Tibial nerve (tissue), 4 donors: ENCODE measurements at regions not wholly inside any gene's neighbourhood (a gene's known extent, or its start where the extent isn't known, plus 50 kb on each side); places are given as distances from the start of the nearest gene placed in this dataset.

ENCODE experiments used
- DNase-seq, 2 donors: peaks; one replicate each; pipeline ENCODE4 v3.0.0-alpha.2; 2019; ENCODE audit warnings: low spot score in 2 of 2
- H3K27ac ChIP-seq, 4 donors: fragments of 200-600 bp; sonication (generic) in 3 of 4; one replicate each; pipeline ENCODE4 v1.5.1; 2017 to 2019; ENCODE audit warnings: mild to moderate bottlenecking in 1 of 4
- H3K27me3 ChIP-seq, 2 donors: fragments of 200-600 bp; sonication (generic) in 1 of 2; one replicate each; pipeline versions ENCODE4 v1.5.1 to v1.6.0; 2017 to 2019
- H3K36me3 ChIP-seq, 3 donors: fragments of 200-600 bp; sonication (generic); one replicate each; pipeline ENCODE4 v1.5.1; 2018 to 2019
- H3K4me1 ChIP-seq, 4 donors: fragments of 200-600 bp; sonication (generic) in 3 of 4; one replicate each; pipeline ENCODE4 v1.5.1; 2017 to 2019
- H3K4me3 ChIP-seq, 4 donors: fragments of 200-600 bp; sonication (generic) in 3 of 4; one replicate each; pipeline ENCODE4 v1.5.1; 2017 to 2019; ENCODE audit warnings: mild to moderate bottlenecking in 1 of 4, moderate library complexity in 1 of 4
- H3K9me3 ChIP-seq, 4 donors: fragments of 200-600 bp; sonication (generic) in 3 of 4; one replicate each; pipeline ENCODE4 v1.5.1; 2017 to 2019
- EP300 ChIP-seq, 2 donors: sonication (generic); formaldehyde crosslinking; IDR thresholded peaks; one replicate each; pipeline ENCODE4 v1.6.1; 2017; ENCODE audit warnings: antibody characterized with exemption in 2 of 2, mild to moderate bottlenecking in 1 of 2
- POLR2A ChIP-seq, 2 donors: fragments of 450-650 bp; IDR thresholded peaks; one replicate each; pipeline ENCODE4 v1.6.1; 2017; ENCODE audit warnings: antibody characterized with exemption in 2 of 2, mild to moderate bottlenecking in 2 of 2, moderate library complexity in 2 of 2
- WGBS, 2 donors: methylation state at CpG; one replicate each; pipeline ENCODE4 v1.1.5; 2018; 5-methylcytosine and 5-hydroxymethylcytosine counted together
- TF ChIP-seq, protein P1 (sequence below), 5 experiments: fragments of 200-600 bp in 3 of 5; fragments of 450-650 bp in 2 of 5; sonication (generic) in 3 of 5; IDR thresholded peaks; one replicate each; pipeline ENCODE4 v1.5.1; 2016 to 2019; ENCODE audit warnings: antibody characterized with exemption in 5 of 5, mild to moderate bottlenecking in 3 of 5, moderate library complexity in 2 of 5

DNA sequence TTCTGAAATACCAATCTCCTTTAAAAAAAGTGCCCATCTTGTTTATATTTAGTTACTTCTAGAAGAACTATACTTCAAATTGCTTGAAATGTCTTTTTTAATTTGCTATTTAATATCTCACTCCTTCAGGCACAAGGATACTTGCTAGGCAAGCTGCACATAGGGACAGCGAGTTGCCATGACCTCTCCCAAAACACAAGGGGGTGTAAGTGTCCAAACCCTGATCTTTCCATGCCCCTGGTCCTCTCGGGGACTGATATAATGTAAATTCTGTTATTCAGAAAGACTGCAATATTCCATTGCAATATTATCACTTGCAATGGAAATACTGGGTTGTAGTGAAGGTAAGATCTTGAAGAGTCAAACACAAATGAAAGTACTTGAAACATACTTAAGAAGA lies 480.4 kb downstream of the CETN3 start:
- Histone ChIP-seq H3K27me3 (no peaks in the 10 kb centered on the region), H3K27ac (no peak overlapping the region), H3K4me1 (peaks cover 0 to 16% (median 0%) of the 10 kb centered on the region in 4 donors), H3K36me3 (no peaks in the 10 kb centered on the region), H3K9me3 (no peaks in the 10 kb centered on the region), H3K4me3 (no peak overlapping the region)
- 57 to 71% methylated on average over 2 of the region's 2 CpGs for WGBS, 2 donors
- TF ChIP-seq, protein P1, sequence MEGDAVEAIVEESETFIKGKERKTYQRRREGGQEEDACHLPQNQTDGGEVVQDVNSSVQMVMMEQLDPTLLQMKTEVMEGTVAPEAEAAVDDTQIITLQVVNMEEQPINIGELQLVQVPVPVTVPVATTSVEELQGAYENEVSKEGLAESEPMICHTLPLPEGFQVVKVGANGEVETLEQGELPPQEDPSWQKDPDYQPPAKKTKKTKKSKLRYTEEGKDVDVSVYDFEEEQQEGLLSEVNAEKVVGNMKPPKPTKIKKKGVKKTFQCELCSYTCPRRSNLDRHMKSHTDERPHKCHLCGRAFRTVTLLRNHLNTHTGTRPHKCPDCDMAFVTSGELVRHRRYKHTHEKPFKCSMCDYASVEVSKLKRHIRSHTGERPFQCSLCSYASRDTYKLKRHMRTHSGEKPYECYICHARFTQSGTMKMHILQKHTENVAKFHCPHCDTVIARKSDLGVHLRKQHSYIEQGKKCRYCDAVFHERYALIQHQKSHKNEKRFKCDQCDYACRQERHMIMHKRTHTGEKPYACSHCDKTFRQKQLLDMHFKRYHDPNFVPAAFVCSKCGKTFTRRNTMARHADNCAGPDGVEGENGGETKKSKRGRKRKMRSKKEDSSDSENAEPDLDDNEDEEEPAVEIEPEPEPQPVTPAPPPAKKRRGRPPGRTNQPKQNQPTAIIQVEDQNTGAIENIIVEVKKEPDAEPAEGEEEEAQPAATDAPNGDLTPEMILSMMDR (IDR thresholded peaks at IDR 0.05), result no peak
- no peak for TF ChIP-seq POLR2A (IDR thresholded peaks at IDR 0.05)
- TF ChIP-seq EP300 (IDR thresholded peaks at IDR 0.05), result no peak
- DNase-seq, result no peak

DNA sequence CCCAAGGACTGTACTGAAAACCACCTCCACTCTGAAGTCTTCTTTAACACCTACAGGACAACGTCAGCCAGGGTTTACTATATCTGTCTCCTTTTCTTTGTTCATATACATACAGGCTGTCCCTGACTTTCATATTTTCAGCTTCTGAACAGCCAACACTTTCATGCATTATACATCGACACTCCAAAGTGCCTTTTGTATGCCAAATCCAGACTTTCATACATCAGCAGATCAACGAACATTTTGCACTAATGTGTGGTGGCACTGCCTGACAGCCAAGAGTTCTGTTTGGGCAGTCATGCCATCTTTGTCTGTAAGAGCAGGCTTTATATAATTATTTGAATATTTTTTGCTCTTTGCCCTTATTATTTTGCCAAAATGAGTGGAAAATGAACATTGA lies 487.4 kb downstream of the CETN3 start:
- no peak for TF ChIP-seq EP300 (IDR thresholded peaks at IDR 0.05)
- no peak for TF ChIP-seq POLR2A (IDR thresholded peaks at IDR 0.05)
- 73 to 86% methylated on average over 3 of the region's 3 CpGs for WGBS, 2 donors
- Histone ChIP-seq H3K27ac (no peak overlapping the region), H3K27me3 (no peaks in the 10 kb centered on the region), H3K4me1 (no peaks in the 10 kb centered on the region), H3K36me3 (no peaks in the 10 kb centered on the region), H3K4me3 (no peak overlapping the region), H3K9me3 (no peaks in the 10 kb centered on the region)
- DNase-seq, result no peak

DNA sequence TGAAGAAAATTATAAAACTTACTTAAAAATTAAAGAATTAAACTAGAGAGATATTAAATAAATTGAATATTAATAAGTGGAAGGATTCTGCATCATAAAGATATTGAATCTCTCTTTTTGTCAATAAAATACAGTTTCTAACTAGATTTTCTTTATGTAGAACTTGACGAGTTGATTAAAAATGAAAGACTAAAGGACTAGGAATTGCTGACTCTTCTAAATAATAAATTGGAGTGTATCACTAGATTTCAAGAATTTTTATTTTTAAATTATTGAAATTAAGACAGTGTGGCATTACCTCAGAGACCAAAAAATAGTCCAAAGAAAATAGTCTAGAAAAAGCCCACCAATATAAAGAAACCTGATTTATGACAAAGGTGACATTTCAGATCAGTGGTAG lies 492.4 kb downstream of the CETN3 start:
- 94 to 97% methylated on average over 1 of the region's 1 CpG for WGBS, 2 donors
- Histone ChIP-seq H3K4me1 (no peaks in the 10 kb centered on the region), H3K36me3 (no peaks in the 10 kb centered on the region), H3K27ac (no peak overlapping the region), H3K9me3 (peaks cover 0 to 11% (median 0%) of the 10 kb centered on the region in 4 donors), H3K27me3 (no peaks in the 10 kb centered on the region), H3K4me3 (no peak overlapping the region)
- TF ChIP-seq, protein P1 (IDR thresholded peaks at IDR 0.05), result no peak
- TF ChIP-seq POLR2A (IDR thresholded peaks at IDR 0.05), result no peak
- no peak for TF ChIP-seq EP300 (IDR thresholded peaks at IDR 0.05)
- DNase-seq, result no peak

DNA sequence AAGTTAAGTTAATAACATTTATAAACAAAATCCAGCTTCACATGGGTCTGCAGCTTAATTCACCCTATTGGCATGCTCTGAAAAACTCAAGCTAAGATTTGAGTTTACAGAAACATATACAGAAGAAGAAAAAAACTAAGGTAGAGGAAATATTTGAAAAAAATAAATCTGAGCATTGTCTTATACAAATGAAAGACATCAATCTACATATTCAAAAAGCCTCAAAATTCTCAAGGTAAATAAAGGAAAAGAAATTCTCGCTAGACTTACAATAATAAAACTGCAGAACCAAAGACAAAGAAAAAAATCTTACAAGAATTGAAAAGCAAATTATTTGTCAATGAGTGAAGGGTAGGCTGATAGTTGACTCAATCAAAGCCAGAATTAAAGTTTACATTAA lies 493.4 kb downstream of the CETN3 start:
- H3K27me3 ChIP-seq, result no peaks in the 10 kb centered on the region
- H3K27ac ChIP-seq, result no peak overlapping the region
- no peak for DNase-seq
- peaks cover 0 to 11% (median 0%) of the 10 kb centered on the region in 4 donors for H3K9me3 ChIP-seq
- TF ChIP-seq EP300 (IDR thresholded peaks at IDR 0.05) (no peak), POLR2A (IDR thresholded peaks at IDR 0.05) (no peak)
- TF ChIP-seq, protein P1 (IDR thresholded peaks at IDR 0.05), result no peak
- WGBS, 2 donors, result 89 to 95% methylated on average over 1 of the region's 1 CpG
- H3K36me3 ChIP-seq, result no peaks in the 10 kb centered on the region
- H3K4me1 ChIP-seq, result no peaks in the 10 kb centered on the region
- H3K4me3 ChIP-seq, result no peak overlapping the region

DNA sequence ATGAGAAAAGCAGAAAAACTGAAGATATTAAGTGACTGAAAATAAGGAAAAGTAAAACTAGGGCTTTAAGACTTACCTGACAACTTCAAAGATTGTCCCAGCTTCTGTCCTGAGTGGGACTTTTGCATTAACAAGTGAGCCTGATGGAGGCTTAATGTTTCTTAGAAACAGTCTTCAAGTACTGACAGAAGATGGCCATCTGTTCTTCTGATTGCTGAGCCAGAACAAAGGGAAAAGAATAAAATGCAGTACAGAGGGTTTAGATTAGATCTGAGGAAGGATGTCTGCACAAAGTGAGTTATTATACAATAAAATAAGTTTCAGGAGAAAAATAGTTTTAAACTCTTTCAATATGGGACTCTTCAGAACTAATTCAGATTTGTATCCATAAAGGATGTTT lies 500.7 kb downstream of the CETN3 start:
- Histone ChIP-seq H3K27ac (no peak overlapping the region), H3K36me3 (no peaks in the 10 kb centered on the region), H3K4me1 (no peaks in the 10 kb centered on the region), H3K9me3 (no peaks in the 10 kb centered on the region), H3K4me3 (no peak overlapping the region), H3K27me3 (no peaks in the 10 kb centered on the region)
- no peak for DNase-seq
- TF ChIP-seq POLR2A (IDR thresholded peaks at IDR 0.05) (no peak), EP300 (IDR thresholded peaks at IDR 0.05) (no peak)
- TF ChIP-seq, protein P1 (IDR thresholded peaks at IDR 0.05), result no peak

DNA sequence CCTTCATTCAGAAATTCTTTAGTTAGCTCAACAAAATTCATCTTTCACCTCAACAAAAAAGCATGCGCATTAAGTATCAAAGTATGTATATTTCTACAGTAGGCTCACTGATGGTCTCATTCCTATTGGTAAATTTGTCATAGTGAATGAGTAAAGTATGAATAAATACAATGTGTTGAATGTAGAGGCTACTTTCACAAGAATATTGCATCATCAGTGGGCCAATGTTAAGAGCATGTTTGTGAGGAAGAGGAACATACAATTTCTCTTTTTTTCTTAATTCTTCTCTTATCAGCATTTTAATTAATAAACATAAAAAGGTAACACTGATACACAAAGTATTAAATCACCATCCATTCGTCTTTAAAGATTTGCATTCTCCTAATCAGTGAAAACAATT lies 505.1 kb downstream of the CETN3 start:
- no peak for TF ChIP-seq EP300 (IDR thresholded peaks at IDR 0.05)
- TF ChIP-seq, protein P1 (IDR thresholded peaks at IDR 0.05), result no peak
- no peak for TF ChIP-seq POLR2A (IDR thresholded peaks at IDR 0.05)
- WGBS, 2 donors, result 89 to 93% methylated on average over 2 of the region's 2 CpGs

More for the DNA sequence above, 505.1 kb downstream of the CETN3 start:
- Histone ChIP-seq H3K9me3 (no peaks in the 10 kb centered on the region), H3K4me1 (no peaks in the 10 kb centered on the region), H3K27ac (no peak overlapping the region), H3K27me3 (no peaks in the 10 kb centered on the region), H3K4me3 (no peak overlapping the region), H3K36me3 (no peaks in the 10 kb centered on the region)
- DNase-seq, result no peak
